A549 (cell line): ENCODE measurements at regions not wholly inside any gene's neighbourhood (a gene's known extent, or its start where the extent isn't known, plus 50 kb on each side); places are given as distances from the start of the nearest gene placed in this dataset.

Experiments
- ATAC-seq, 2 experiments: fragments of 200-7000 bp in 1 of 2; fragments of >200 bp in 1 of 2; cut with Nextera tagmentation in 1 of 2; cut with Tn5 transposase in 1 of 2; 3 replicates each; pipeline versions ENCODE4 v1.8.0 to v1.9.1; 2018 to 2020; ENCODE audit warnings: mild to moderate bottlenecking in 1 of 2, moderate library complexity in 1 of 2
- CTCF ChIA-PET: fragments of 300-600 bp; sonication (Branson Sonifier 250); formaldehyde crosslinking; extraction: SDS; loops from one replicate; lab custom pipeline; 2021; ENCODE audit warnings: antibody characterized with exemption, inconsistent platforms; lab: Yijun Ruan, JAX
- POLR2A ChIA-PET: fragments of 350-600 bp; formaldehyde crosslinking; extraction: SDS; loops from one replicate; lab custom pipeline; 2021; ENCODE audit warnings: antibody characterized with exemption, inconsistent platforms; lab: Yijun Ruan, JAX
- DNase-seq, 2 experiments: peaks; one replicate each; pipeline versions ENCODE4 v3.0.0 to v3.0.0-alpha.2; 2011 to 2016; ENCODE audit warnings: low read depth in 1 of 2, low spot score in 1 of 2
- FAIRE-seq: peaks from 2 replicates; lab custom pipeline; 2011; peaks lifted over from hg19 to GRCh38; lab: Jason Lieb, UNC
- H3K27ac ChIP-seq, 2 experiments: fragments of >200 bp; sonication (Bioruptor Twin); formaldehyde crosslinking; 3 replicates each; pipeline ENCODE4 v1.5.1; 2016 to 2017
- H3K4me1 ChIP-seq: fragments of >200 bp; sonication (Bioruptor Twin); formaldehyde crosslinking; 3 replicates; pipeline ENCODE4 v1.6.1; 2016
- H3K4me2 ChIP-seq: fragments of >200 bp; sonication (Bioruptor Twin); formaldehyde crosslinking; 3 replicates; pipeline ENCODE4 v1.6.1; 2016
- H3K4me3 ChIP-seq: fragments of >200 bp; sonication (Bioruptor Twin); formaldehyde crosslinking; 3 replicates; pipeline ENCODE4 v1.5.1; 2016
- H3K9me3 ChIP-seq: fragments of >200 bp; sonication (Bioruptor Twin); formaldehyde crosslinking; 3 replicates; pipeline ENCODE4 v1.6.1; 2016
- BCL3 ChIP-seq: fragments of >200 bp; sonication (Bioruptor Twin); formaldehyde crosslinking; IDR thresholded peaks from 3 replicates; pipeline ENCODE4 v1.6.1; 2016
- CEBPB ChIP-seq, 2 experiments: fragments of >200 bp in 1 of 2; sonication (Bioruptor Twin) in 1 of 2; formaldehyde crosslinking in 1 of 2; IDR thresholded peaks; 2 replicates each; pipeline ENCODE4 v1.6.1; 2012 to 2016
- CHD4 ChIP-seq: fragments of 200-600 bp; sonication (generic); IDR thresholded peaks from 2 replicates; pipeline ENCODE4 v1.6.1; 2016; ENCODE audit warnings: antibody characterized with exemption, mild to moderate bottlenecking, borderline replicate concordance
- E2F6 ChIP-seq: IDR thresholded peaks from 2 replicates; pipeline ENCODE4 v1.6.1; 2012; ENCODE audit warnings: low read depth, borderline replicate concordance
- EHF ChIP-seq: fragments of 250-450 bp; sonication (Bioruptor Pico); IDR thresholded peaks from 2 replicates; pipeline ENCODE4 v1.5.0; 2020; ENCODE audit warnings: mild to moderate bottlenecking
- ELK1 ChIP-seq: fragments of 150-350 bp; IDR thresholded peaks from 2 replicates; pipeline ENCODE4 v1.6.1; 2014; ENCODE audit warnings: low read depth, mild to moderate bottlenecking, low read length
- FOSB ChIP-seq: fragments of 250-450 bp; sonication (Bioruptor Pico); IDR thresholded peaks from 2 replicates; pipeline ENCODE4 v1.5.0; 2020; ENCODE audit warnings: mild to moderate bottlenecking, moderate library complexity
- FOXS1 ChIP-seq: fragments of 250-450 bp; sonication (Bioruptor Pico); IDR thresholded peaks from 2 replicates; pipeline ENCODE4 v1.5.0; 2020; ENCODE audit warnings: mild to moderate bottlenecking, moderate library complexity
- HDAC2 ChIP-seq: fragments of 200-600 bp; sonication (generic); IDR thresholded peaks from 2 replicates; pipeline ENCODE4 v1.6.1; 2016
- HOXA7 ChIP-seq: fragments of 250-450 bp; sonication (Bioruptor Pico); IDR thresholded peaks from 2 replicates; pipeline ENCODE4 v1.5.0; 2020; ENCODE audit warnings: mild to moderate bottlenecking, moderate library complexity
- HOXB13 ChIP-seq: fragments of 250-450 bp; sonication (Bioruptor Pico); IDR thresholded peaks from 2 replicates; pipeline ENCODE4 v1.5.0; 2020; ENCODE audit warnings: low read depth, mild to moderate bottlenecking, moderate library complexity
- KDM1A ChIP-seq: fragments of 200-600 bp; sonication (generic); IDR thresholded peaks from 2 replicates; pipeline ENCODE4 v1.6.1; 2016; ENCODE audit warnings: low read depth, mild to moderate bottlenecking
- MAFK ChIP-seq: fragments of 450-650 bp; IDR thresholded peaks from 2 replicates; pipeline ENCODE4 v1.6.1; 2014; ENCODE audit not compliant: partially characterized antibody
- NPAS2 ChIP-seq: fragments of 250-450 bp; sonication (Bioruptor Pico); IDR thresholded peaks from 2 replicates; pipeline ENCODE4 v1.8.0; 2022; ENCODE audit warnings: mild to moderate bottlenecking, moderate library complexity, borderline replicate concordance
- NR3C1 ChIP-seq: fragments of >200 bp; sonication (Bioruptor Twin); formaldehyde crosslinking; IDR thresholded peaks from 3 replicates; pipeline ENCODE4 v1.6.1; 2017
- TFCP2L1 ChIP-seq: fragments of 250-450 bp; sonication (Bioruptor Pico); IDR thresholded peaks from 2 replicates; pipeline ENCODE4 v1.5.0; 2021; ENCODE audit warnings: mild to moderate bottlenecking
- TP53 ChIP-seq: fragments of 250-450 bp; sonication (Bioruptor Pico); IDR thresholded peaks from 2 replicates; pipeline ENCODE4 v1.5.0; 2021; ENCODE audit warnings: mild to moderate bottlenecking, moderate library complexity
- USF2 ChIP-seq: fragments of 450-650 bp; IDR thresholded peaks from 2 replicates; pipeline ENCODE4 v1.6.1; 2014; ENCODE audit warnings: antibody characterized with exemption
- ZC3H11A ChIP-seq: fragments of 450-650 bp; IDR thresholded peaks from 2 replicates; pipeline ENCODE4 v1.6.1; 2014; ENCODE audit warnings: antibody characterized with exemption, mild to moderate bottlenecking
- ZFP36 ChIP-seq: fragments of 450-650 bp; IDR thresholded peaks from 2 replicates; pipeline ENCODE4 v1.6.1; 2014; ENCODE audit warnings: borderline replicate concordance; ENCODE audit not compliant: partially characterized antibody
- ZNF302 ChIP-seq: fragments of 250-450 bp; sonication (Bioruptor Pico); IDR thresholded peaks from 2 replicates; pipeline ENCODE4 v1.9.0; 2021; ENCODE audit warnings: inconsistent platforms, mild to moderate bottlenecking, moderate library complexity
- ZSCAN20 ChIP-seq: fragments of 250-450 bp; sonication (Bioruptor Pico); IDR thresholded peaks from 2 replicates; pipeline ENCODE4 v1.8.0; 2022; ENCODE audit warnings: mild to moderate bottlenecking, moderate library complexity
- WGBS: methylation state at CpG from one replicate; pipeline ENCODE4 v1.1.6; 2017; ENCODE audit errors: missing lambda C conversion rate; 5-methylcytosine and 5-hydroxymethylcytosine counted together

GRCh38 chr16:74141015-74141414, 155.6 kb upstream of the PSMD7 start:
- TF ChIP-seq KDM1A: no peak
- peak; percentile 56 for TF ChIP-seq MAFK
- no peak for TF ChIP-seq EHF
- ATAC-seq (no peak), FAIRE-seq (no peak), DNase-seq (no peak)
- CTCF ChIA-PET: no interaction called here
- 31% methylated on average over 3 of the region's 3 CpGs for WGBS
- Histone ChIP-seq H3K27ac (no peak overlapping the region), H3K9me3 (peaks cover 6% of the 10 kb centered on the region; the same call in 2 of the 3 replicates), H3K4me1 (no peaks in the 10 kb centered on the region), H3K4me3 (no peak overlapping the region), H3K4me2 (no peak overlapping the region)
- POLR2A ChIA-PET: no interaction called here

- WGBS: 0% methylated on average over 3 of the region's 3 CpGs
- ChIA-PET CTCF (no interaction called here), POLR2A (no interaction called here)
- TF ChIP-seq ZSCAN20 (CRISPR knock-in tag): no peak
- TF ChIP-seq CEBPB (IDR thresholded peaks at IDR 0.05): no peak
- TF ChIP-seq ZC3H11A: no peak
- no peak for TF ChIP-seq HOXB13
- no peak for TF ChIP-seq BCL3
- no peak for TF ChIP-seq ZFP36
- no peak for TF ChIP-seq E2F6
- no peak for TF ChIP-seq NR3C1
- H3K4me1 ChIP-seq: no peaks in the 10 kb centered on the region
- H3K4me3 ChIP-seq: no peak overlapping the region
- H3K9me3 ChIP-seq: peaks cover 6% of the 10 kb centered on the region; the same call in 2 of the 3 replicates
- FAIRE-seq (no peak), DNase-seq (no peak), ATAC-seq (no peak)
- no peak overlapping the region for H3K27ac ChIP-seq
- H3K4me2 ChIP-seq: no peak overlapping the region
These were observed 156.1 kb upstream of the PSMD7 start for GRCh38 chr16:74140557-74140956.

- no peak for ATAC-seq
- Histone ChIP-seq H3K9me3 (no peaks in the 10 kb centered on the region; the same call in 2 of the 3 replicates), H3K27ac (no peak overlapping the region), H3K4me2 (no peak overlapping the region), H3K4me1 (no peaks in the 10 kb centered on the region), H3K4me3 (no peak overlapping the region)
- no peak for FAIRE-seq
- 92% methylated on average over 1 of the region's 1 CpG for WGBS
- CTCF ChIA-PET: interaction anchor here (1.5 kb wide), 1 partner anchor 17 kb away, joined by 4 read pairs; no protein-coding TSS in a partner anchor
- POLR2A ChIA-PET: no interaction called here
- TF ChIP-seq HDAC2 (no peak), KDM1A (no peak), CEBPB (IDR thresholded peaks at IDR 0.05) (no peak), NPAS2 (CRISPR knock-in tag) (no peak), ZNF302 (CRISPR knock-in tag) (no peak), ELK1 (no peak), USF2 (no peak), ZSCAN20 (CRISPR knock-in tag) (no peak), MAFK (no peak), TFCP2L1 (CRISPR knock-in tag) (no peak), FOSB (CRISPR knock-in tag) (no peak), ZC3H11A (no peak), CHD4 (no peak), E2F6 (no peak), EHF (no peak), TP53 (no peak), FOXS1 (CRISPR knock-in tag) (no peak), HOXA7 (no peak)
- DNase-seq: no peak
These were observed 172.8 kb upstream of the PSMD7 start for GRCh38 chr16:74123826-74124225.
